CD4-positive, alpha-beta T cell treated with Interleukin-1 beta for 1 hour (primary cell): ENCODE measurements at regions not wholly inside any gene's neighbourhood (a gene's known extent, or its start where the extent isn't known, plus 50 kb on each side); places are given as distances from the start of the nearest gene placed in this dataset.

Experiments
- DNase-seq, 2 donors: peaks; one replicate each; pipeline ENCODE4 v3.0.0-alpha.2; 2020 to 2022

- no peak for DNase-seq
Measured at GRCh38 chr15:95417761-95418160, 912.7 kb upstream of the NR2F2 start.

- DNase-seq = no peak
Measured at GRCh38 chr15:95422255-95422654, 908.2 kb upstream of the NR2F2 start.

- no peak for DNase-seq
Measured at GRCh38 chr15:95425859-95426258, 904.6 kb upstream of the NR2F2 start.

GRCh38 chr15:95429345-95429744 is 901.2 kb upstream of the NR2F2 start:
- DNase-seq = no peak

- no peak for DNase-seq
Measured at GRCh38 chr15:95431518-95431917, 899.0 kb upstream of the NR2F2 start.

GRCh38 chr15:95432878-95433405 is 897.6 kb upstream of the NR2F2 start:
- DNase-seq = no peak

GRCh38 chr15:95439922-95440376 is 890.6 kb upstream of the NR2F2 start:
- DNase-seq = no peak

- DNase-seq = no peak
Measured at GRCh38 chr15:95440712-95441111, 889.8 kb upstream of the NR2F2 start.

- DNase-seq = no peak
Measured at GRCh38 chr15:95442107-95442719, 888.3 kb upstream of the NR2F2 start.

GRCh38 chr15:95444860-95445259 is 885.6 kb upstream of the NR2F2 start:
- DNase-seq = no peak

GRCh38 chr15:95446854-95447253 is 883.6 kb upstream of the NR2F2 start:
- peak; percentile 6 to 50 for DNase-seq

GRCh38 chr15:95447486-95447885 is 883.0 kb upstream of the NR2F2 start:
- DNase-seq = no peak

- DNase-seq = no peak
Measured at GRCh38 chr15:95448531-95449229, 881.8 kb upstream of the NR2F2 start.

GRCh38 chr15:95449230-95449628 is 881.3 kb upstream of the NR2F2 start:
- no peak for DNase-seq

- DNase-seq = no peak
Measured at GRCh38 chr15:95450413-95450812, 880.1 kb upstream of the NR2F2 start.

GRCh38 chr15:95451938-95452337 is 878.6 kb upstream of the NR2F2 start:
- DNase-seq = no peak

- no peak for DNase-seq
Measured at GRCh38 chr15:95454403-95455262, 875.9 kb upstream of the NR2F2 start.

- no peak for DNase-seq
Measured at GRCh38 chr15:95457520-95457919, 873.0 kb upstream of the NR2F2 start.

GRCh38 chr15:95458721-95459120 is 871.8 kb upstream of the NR2F2 start:
- DNase-seq = no peak

- DNase-seq = no peak
Measured at GRCh38 chr15:95459273-95459672, 871.2 kb upstream of the NR2F2 start.

GRCh38 chr15:95464509-95464908 is 866.0 kb upstream of the NR2F2 start:
- no peak for DNase-seq

GRCh38 chr15:95468820-95469219 is 861.7 kb upstream of the NR2F2 start:
- DNase-seq = no peak

- no peak for DNase-seq
Measured at GRCh38 chr15:95469496-95470000, 861.0 kb upstream of the NR2F2 start.
